ENCODE measurements at regions not wholly inside any gene's neighbourhood (a gene's known extent, or its start where the extent isn't known, plus 50 kb on each side); places are given as distances from the start of the nearest gene placed in this dataset.

DNA sequence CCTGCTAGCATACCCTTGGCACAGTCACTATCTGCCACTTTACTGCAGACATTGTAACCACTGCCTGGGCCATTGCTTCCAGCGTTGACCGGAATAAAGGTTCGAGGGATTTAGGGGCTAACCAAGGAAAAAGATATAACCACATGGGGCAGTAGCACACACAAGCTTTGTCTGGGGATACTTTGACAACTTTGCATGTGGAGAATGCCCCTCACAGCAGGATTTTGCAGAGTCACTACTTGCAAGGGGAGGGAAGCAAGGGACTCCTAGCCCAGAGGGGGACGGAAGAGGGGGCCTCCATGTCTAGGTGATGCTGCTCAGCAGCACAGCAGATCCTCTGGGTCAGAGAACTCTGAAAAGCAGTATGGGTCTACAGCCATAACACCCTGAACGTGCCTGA, 138.7 kb downstream of the SPP2 start:
- Histone ChIP-seq H3K36me3 (ENCODE audit: control insufficient read depth, insufficient read depth, low read length) (no peaks in the 10 kb centered on the region), H3K27me3 (ENCODE audit: control insufficient read depth, insufficient read depth, low read length, poor library complexity, severe bottlenecking) (no peaks in the 10 kb centered on the region), H3K4me3 (ENCODE audit: insufficient read depth, low read depth, low read length) (no peak overlapping the region), H3K9me3 (ENCODE audit: control insufficient read depth, low read length) (no peaks in the 10 kb centered on the region), H3K27ac (ENCODE audit: insufficient read depth, low read depth, low read length, poor library complexity, severe bottlenecking) (no peak overlapping the region), H3K4me1 (ENCODE audit: control insufficient read depth, insufficient read depth, low read length) (no peaks in the 10 kb centered on the region)
- 64 to 65% methylated on average over 5 of the region's 5 CpGs for WGBS, 2 experiments

DNA sequence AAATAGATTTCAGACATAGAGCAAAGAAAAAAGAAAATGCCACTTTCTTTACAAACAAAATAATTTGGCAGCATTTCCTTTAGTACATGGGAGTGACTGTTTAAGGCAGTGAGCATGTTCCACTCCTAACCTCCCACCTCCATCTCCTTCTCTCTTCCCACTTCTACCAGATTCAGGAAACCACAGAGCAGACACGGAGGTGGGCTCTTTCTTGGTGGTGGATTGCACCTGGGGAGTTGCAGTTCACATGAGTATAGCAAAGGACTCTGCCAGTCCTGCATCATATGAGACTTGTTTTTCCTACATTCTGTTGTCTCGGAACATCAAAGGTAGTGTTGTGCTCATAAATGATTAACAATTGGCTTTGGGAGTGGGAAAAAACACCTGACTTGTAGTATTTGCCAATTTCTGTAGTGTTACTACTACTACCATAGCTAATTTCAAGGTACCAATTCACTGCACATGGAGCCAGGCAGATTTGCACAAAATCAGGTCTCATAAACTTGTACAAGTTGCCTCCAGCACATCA, 137.2 kb downstream of the SPP2 start:
- no peaks in the 10 kb centered on the region for H3K9me3 ChIP-seq (ENCODE audit: control insufficient read depth, low read length)
- H3K36me3 ChIP-seq (ENCODE audit: control insufficient read depth, insufficient read depth, low read length): no peaks in the 10 kb centered on the region
- H3K27ac ChIP-seq (ENCODE audit: insufficient read depth, low read depth, low read length, poor library complexity, severe bottlenecking): no peak overlapping the region
- no peaks in the 10 kb centered on the region for H3K27me3 ChIP-seq (ENCODE audit: control insufficient read depth, insufficient read depth, low read length, poor library complexity, severe bottlenecking)
- WGBS, 2 experiments: 92 to 100% methylated on average over 2 of the region's 2 CpGs
- no peak overlapping the region for H3K4me3 ChIP-seq (ENCODE audit: insufficient read depth, low read depth, low read length)
- H3K4me1 ChIP-seq (ENCODE audit: control insufficient read depth, insufficient read depth, low read length): no peaks in the 10 kb centered on the region

GRCh38 chr2:234181121-234181520, 130.6 kb downstream of the SPP2 start:
- Histone ChIP-seq H3K4me3 (ENCODE audit: insufficient read depth, low read depth, low read length) (no peak overlapping the region), H3K9me3 (ENCODE audit: control insufficient read depth, low read length) (no peaks in the 10 kb centered on the region), H3K36me3 (ENCODE audit: control insufficient read depth, insufficient read depth, low read length) (no peaks in the 10 kb centered on the region), H3K27ac (ENCODE audit: insufficient read depth, low read depth, low read length, poor library complexity, severe bottlenecking) (no peak overlapping the region), H3K27me3 (ENCODE audit: control insufficient read depth, insufficient read depth, low read length, poor library complexity, severe bottlenecking) (no peaks in the 10 kb centered on the region), H3K4me1 (ENCODE audit: control insufficient read depth, insufficient read depth, low read length) (peaks cover 11% of the 10 kb centered on the region)
- 91% methylated on average over 1 of the region's 1 CpG for WGBS, 2 experiments

GRCh38 chr2:234179031-234179363, 128.5 kb downstream of the SPP2 start:
- Histone ChIP-seq H3K36me3 (ENCODE audit: control insufficient read depth, insufficient read depth, low read length) (no peaks in the 10 kb centered on the region), H3K27me3 (ENCODE audit: control insufficient read depth, insufficient read depth, low read length, poor library complexity, severe bottlenecking) (no peaks in the 10 kb centered on the region), H3K9me3 (ENCODE audit: control insufficient read depth, low read length) (no peaks in the 10 kb centered on the region), H3K27ac (ENCODE audit: insufficient read depth, low read depth, low read length, poor library complexity, severe bottlenecking) (no peak overlapping the region), H3K4me3 (ENCODE audit: insufficient read depth, low read depth, low read length) (no peak overlapping the region), H3K4me1 (ENCODE audit: control insufficient read depth, insufficient read depth, low read length) (peaks cover 11% of the 10 kb centered on the region)
- whole genome bisulfite sequencing, 2 experiments: 91 to 92% methylated on average over 6 of the region's 6 CpGs

- no peak overlapping the region for H3K4me3 ChIP-seq (ENCODE audit: insufficient read depth, low read depth, low read length)
- 80 to 85% methylated on average over 10 of the region's 10 CpGs for WGBS, 2 experiments
- no peaks in the 10 kb centered on the region for H3K9me3 ChIP-seq (ENCODE audit: control insufficient read depth, low read length)
- H3K36me3 ChIP-seq (ENCODE audit: control insufficient read depth, insufficient read depth, low read length): no peaks in the 10 kb centered on the region
- H3K27ac ChIP-seq (ENCODE audit: insufficient read depth, low read depth, low read length, poor library complexity, severe bottlenecking): no peak overlapping the region
- H3K4me1 ChIP-seq (ENCODE audit: control insufficient read depth, insufficient read depth, low read length): peaks cover 11% of the 10 kb centered on the region
- no peaks in the 10 kb centered on the region for H3K27me3 ChIP-seq (ENCODE audit: control insufficient read depth, insufficient read depth, low read length, poor library complexity, severe bottlenecking)
These were observed 128.0 kb downstream of the SPP2 start for GRCh38 chr2:234178330-234179030.

DNA sequence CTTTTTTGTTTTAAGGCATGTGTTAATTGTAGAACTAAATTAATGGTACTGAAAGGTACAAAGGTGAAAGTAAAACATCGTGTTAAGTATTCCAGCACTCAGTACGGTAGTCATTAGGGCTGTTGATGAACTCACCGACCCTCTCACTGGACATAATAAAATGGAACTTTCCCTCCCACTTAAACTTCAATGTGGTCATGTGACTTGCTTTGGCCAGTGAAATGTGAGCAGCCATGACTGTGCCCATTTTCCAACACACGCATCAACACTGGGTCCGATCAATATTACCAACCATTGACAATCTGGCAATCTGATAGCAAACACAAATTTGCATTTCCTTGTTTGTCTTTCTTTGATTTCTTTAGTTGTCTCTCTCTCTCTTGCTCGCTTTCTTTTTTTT, 125.1 kb downstream of the SPP2 start:
- Histone ChIP-seq H3K36me3 (ENCODE audit: control insufficient read depth, insufficient read depth, low read length) (no peaks in the 10 kb centered on the region), H3K27me3 (ENCODE audit: control insufficient read depth, insufficient read depth, low read length, poor library complexity, severe bottlenecking) (no peaks in the 10 kb centered on the region), H3K27ac (ENCODE audit: insufficient read depth, low read depth, low read length, poor library complexity, severe bottlenecking) (no peak overlapping the region), H3K9me3 (ENCODE audit: control insufficient read depth, low read length) (no peaks in the 10 kb centered on the region), H3K4me1 (ENCODE audit: control insufficient read depth, insufficient read depth, low read length) (peaks cover 18% of the 10 kb centered on the region), H3K4me3 (ENCODE audit: insufficient read depth, low read depth, low read length) (no peak overlapping the region)
- 95% methylated on average over 6 of the region's 6 CpGs for WGBS, 2 experiments

GRCh38 chr2:234174742-234175141, 124.2 kb downstream of the SPP2 start:
- WGBS, 2 experiments: 86 to 99% methylated on average over 4 to 5 of the region's 5 CpGs

DNA sequence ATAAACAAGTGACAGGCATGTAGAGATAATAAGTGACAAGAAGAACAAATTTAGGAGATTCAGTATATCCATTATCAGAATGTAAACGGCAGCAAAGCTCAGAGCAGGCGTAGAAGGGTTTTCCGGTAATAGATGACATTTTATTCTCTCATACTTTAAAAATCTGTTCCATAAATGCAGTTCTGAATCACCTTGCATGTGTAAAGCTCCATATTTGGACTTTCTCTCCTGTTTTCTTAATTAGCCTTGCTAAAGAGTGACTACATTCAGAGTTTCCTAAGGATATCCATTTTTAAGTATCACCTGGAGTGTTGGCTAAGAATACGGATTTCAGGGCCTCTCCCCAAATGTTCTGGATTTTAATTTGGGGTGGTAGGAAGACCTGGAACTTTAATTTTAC, 122.0 kb downstream of the SPP2 start:
- no peak overlapping the region for H3K27ac ChIP-seq (ENCODE audit: insufficient read depth, low read depth, low read length, poor library complexity, severe bottlenecking)
- no peaks in the 10 kb centered on the region for H3K27me3 ChIP-seq (ENCODE audit: control insufficient read depth, insufficient read depth, low read length, poor library complexity, severe bottlenecking)
- no peaks in the 10 kb centered on the region for H3K36me3 ChIP-seq (ENCODE audit: control insufficient read depth, insufficient read depth, low read length)
- H3K4me1 ChIP-seq (ENCODE audit: control insufficient read depth, insufficient read depth, low read length): peaks cover 8% of the 10 kb centered on the region
- H3K9me3 ChIP-seq (ENCODE audit: control insufficient read depth, low read length): no peaks in the 10 kb centered on the region
- no peak overlapping the region for H3K4me3 ChIP-seq (ENCODE audit: insufficient read depth, low read depth, low read length)
- 94 to 96% methylated on average over 4 of the region's 4 CpGs for WGBS, 2 experiments

More at GRCh38 chr2:234174742-234175141, 124.2 kb downstream of the SPP2 start:
- no peaks in the 10 kb centered on the region for H3K9me3 ChIP-seq (ENCODE audit: control insufficient read depth, low read length)
- H3K4me3 ChIP-seq (ENCODE audit: insufficient read depth, low read depth, low read length): no peak overlapping the region
- peaks cover 18% of the 10 kb centered on the region for H3K4me1 ChIP-seq (ENCODE audit: control insufficient read depth, insufficient read depth, low read length)
- H3K36me3 ChIP-seq (ENCODE audit: control insufficient read depth, insufficient read depth, low read length): no peaks in the 10 kb centered on the region
- H3K27ac ChIP-seq (ENCODE audit: insufficient read depth, low read depth, low read length, poor library complexity, severe bottlenecking): no peak overlapping the region
- H3K27me3 ChIP-seq (ENCODE audit: control insufficient read depth, insufficient read depth, low read length, poor library complexity, severe bottlenecking): no peaks in the 10 kb centered on the region

DNA sequence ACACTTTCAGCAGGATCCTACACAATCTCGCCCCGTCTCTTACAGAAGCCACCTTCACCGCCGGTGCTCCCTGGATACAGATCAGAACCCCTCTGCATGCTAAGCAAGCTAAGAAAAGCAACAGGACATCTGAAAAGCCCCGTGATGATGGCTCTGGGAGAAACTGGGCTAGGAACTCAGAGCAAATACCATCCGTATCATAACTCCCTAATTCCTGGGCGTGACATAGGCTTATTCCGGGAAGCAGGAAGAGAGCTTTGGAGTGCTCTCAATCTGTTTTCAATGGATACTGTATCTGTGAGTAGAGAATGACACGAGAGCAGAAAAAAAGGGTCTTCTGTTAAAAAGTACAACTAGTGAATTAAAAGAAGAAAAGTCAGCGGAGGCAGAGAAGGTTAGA, 121.6 kb downstream of the SPP2 start:
- Histone ChIP-seq H3K4me1 (ENCODE audit: control insufficient read depth, insufficient read depth, low read length) (peaks cover 8% of the 10 kb centered on the region), H3K36me3 (ENCODE audit: control insufficient read depth, insufficient read depth, low read length) (no peaks in the 10 kb centered on the region), H3K9me3 (ENCODE audit: control insufficient read depth, low read length) (no peaks in the 10 kb centered on the region), H3K27ac (ENCODE audit: insufficient read depth, low read depth, low read length, poor library complexity, severe bottlenecking) (no peak overlapping the region), H3K27me3 (ENCODE audit: control insufficient read depth, insufficient read depth, low read length, poor library complexity, severe bottlenecking) (no peaks in the 10 kb centered on the region), H3K4me3 (ENCODE audit: insufficient read depth, low read depth, low read length) (no peak overlapping the region)
- WGBS, 2 experiments: 86% methylated on average over 10 of the region's 10 CpGs

DNA sequence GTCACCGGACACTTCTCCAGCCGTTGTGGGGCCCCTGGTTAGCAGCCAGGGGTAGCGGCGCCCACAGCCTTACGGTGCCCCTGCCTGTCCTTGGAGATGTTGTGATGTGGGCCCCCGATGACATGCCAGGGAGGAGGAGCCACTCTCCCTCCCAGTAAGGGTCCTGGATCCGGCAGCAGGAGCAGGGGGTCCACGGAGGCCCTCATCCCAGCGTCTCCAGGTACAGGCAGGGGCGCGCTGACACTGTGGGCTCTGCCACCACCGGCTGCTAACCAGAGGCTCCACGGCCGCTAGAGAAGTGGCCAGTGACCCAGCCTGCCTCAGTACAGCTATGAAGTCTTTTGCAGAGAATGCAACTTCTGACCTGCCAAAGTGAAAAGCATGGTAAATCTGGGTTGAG, 121.2 kb downstream of the SPP2 start:
- Histone ChIP-seq H3K4me3 (ENCODE audit: insufficient read depth, low read depth, low read length) (no peak overlapping the region), H3K9me3 (ENCODE audit: control insufficient read depth, low read length) (no peaks in the 10 kb centered on the region), H3K27me3 (ENCODE audit: control insufficient read depth, insufficient read depth, low read length, poor library complexity, severe bottlenecking) (no peaks in the 10 kb centered on the region), H3K4me1 (ENCODE audit: control insufficient read depth, insufficient read depth, low read length) (peaks cover 8% of the 10 kb centered on the region), H3K36me3 (ENCODE audit: control insufficient read depth, insufficient read depth, low read length) (no peaks in the 10 kb centered on the region), H3K27ac (ENCODE audit: insufficient read depth, low read depth, low read length, poor library complexity, severe bottlenecking) (no peak overlapping the region)
- 93% methylated on average over 14 of the region's 14 CpGs for WGBS, 2 experiments
